Left renal pelvis (tissue), 4 donors: ENCODE measurements at regions not wholly inside any gene's neighbourhood (a gene's known extent, or its start where the extent isn't known, plus 50 kb on each side); places are given as distances from the start of the nearest gene placed in this dataset.
"Not testable (repeated sequence)": the region's sequence is repeated elsewhere in the genome, so short reads cannot be mapped to it uniquely, and the experiment has no call there.

Source experiments
- DNase-seq, 4 donors: peaks; one replicate each; pipeline ENCODE4 v3.0.0-alpha.2; 2013; ENCODE audit warnings: low read depth in 4 of 4, low spot score in 3 of 4

DNA sequence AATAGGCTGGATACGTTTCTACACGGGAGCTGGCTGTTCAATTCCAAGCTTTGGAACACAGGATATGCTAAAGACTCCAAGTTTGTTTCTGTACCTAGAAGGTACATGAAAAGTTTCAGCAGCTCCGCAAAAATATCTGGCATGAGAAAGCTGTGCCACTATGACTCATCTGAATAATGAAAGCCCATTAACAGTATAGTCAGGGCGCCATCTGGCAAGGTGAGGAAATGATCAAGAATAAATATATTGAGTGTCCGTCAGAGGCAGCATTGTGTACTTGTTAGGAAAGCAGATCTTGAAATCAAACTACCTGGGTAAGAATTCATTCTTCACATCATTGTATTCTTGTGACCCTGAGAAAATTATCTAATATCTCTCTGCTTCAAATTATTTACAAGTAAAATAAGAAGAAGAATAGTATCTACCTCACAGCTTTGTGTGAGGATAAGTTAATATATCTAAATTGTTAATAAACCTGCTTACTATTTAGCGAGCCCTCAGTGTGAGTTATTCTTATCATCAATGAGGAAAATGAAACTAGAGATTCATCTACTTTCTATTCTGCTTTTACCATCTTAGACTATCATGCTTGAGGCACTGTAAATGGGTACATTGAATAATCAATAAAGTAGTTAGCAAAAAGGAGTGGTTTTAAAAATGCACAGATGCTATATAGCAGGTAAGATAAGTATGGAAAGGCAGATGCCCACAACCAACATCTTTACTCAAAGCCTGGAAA, 53.5 kb downstream of the FSCB start:
- DNase-seq: no peak

DNA sequence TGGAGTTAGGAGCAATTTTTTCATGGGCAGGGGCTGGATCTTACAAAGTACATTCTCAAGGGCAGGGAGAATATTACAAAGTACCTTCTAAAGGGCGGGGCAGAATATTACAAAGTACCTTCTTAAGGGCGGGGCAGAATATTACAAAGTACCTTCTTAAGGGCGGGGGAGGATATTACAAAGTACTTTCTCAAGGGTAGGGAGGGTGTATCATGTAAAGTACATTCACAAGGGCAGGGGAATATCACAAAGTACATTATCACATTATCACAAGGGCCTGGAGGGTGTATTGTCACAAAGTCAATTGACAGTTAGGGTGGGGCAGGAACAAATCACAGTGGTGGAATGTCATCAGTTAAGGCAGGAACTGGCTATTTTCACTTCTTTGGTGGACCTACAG, 56.9 kb downstream of the FSCB start:
- not testable (repeated sequence) for DNase-seq

DNA sequence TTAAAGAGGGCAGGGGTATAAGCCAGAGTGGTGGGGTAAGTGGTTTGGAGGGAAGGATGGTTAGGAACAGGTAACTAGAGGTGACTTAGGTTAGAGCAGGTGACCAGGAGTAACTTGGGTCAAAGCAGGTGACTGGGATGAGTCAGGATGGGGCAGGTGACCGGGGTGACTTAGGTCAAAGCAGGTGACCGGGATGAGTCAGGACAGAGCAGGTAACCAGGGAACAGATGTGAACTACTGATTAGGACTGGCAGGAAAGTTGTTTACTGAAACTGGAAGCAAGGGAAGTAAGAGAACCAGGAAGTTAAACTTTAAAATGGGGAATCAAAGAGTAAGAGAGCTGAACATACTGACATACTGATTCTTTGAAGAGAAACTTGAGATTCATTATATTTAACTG, 57.4 kb downstream of the FSCB start:
- DNase-seq: no peak

DNA sequence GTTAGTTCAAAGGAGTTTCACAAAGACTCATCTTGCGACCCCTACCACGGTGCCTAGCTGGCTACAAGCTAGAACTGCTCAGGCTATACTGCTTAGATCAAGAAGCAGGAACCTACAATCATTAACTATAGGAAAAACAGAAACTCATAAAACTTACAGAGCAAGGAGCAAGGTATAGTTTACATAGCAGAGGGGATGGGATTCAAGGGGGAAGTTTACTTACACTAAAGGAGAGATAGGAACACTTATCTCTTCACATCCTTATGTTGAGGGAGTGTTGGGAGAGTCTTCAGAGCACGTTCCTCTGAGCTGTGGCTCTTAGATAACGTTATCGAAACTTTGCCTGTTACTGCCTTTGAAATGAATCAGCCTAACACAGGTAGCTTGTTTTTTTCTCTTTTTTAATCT, 58.1 kb downstream of the FSCB start:
- DNase-seq: no peak

DNA sequence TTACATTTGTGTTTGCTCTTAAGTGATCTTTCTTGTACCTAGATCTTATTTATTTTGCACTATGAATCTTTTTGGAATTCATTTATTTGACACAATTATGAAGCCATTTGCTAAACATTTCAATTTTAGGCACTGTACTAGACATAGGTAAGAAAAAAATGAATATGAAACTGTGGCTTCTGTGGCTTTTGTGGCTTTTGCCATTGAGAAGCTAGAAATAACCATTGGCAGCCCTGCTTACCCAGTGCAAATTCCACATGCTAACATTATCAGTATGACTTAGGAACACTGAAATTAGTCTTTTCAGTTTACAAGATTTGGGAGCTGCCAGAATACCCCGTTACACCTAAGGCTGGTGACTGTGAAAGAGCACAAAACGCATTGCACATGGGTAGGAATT, 60.1 kb downstream of the FSCB start:
- DNase-seq: no peak

DNA sequence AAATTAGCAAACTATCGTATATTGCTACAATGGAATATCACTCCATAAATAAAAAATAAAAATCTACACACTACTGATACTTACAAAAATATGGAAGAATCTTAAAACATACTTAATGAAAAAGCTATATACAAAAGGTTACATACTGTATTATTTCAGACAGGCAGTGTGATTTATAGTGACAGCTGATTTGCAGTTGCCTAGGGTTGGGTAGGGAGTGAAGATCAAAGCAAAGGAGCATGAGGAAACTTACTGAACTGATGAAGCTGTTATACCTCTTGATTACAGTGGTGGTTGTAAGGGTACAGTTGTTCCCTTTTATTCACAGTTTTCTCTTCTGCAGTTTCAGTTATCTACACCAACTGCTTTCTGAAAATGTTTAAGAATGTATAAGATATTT, 62.6 kb downstream of the FSCB start:
- no peak for DNase-seq

DNA sequence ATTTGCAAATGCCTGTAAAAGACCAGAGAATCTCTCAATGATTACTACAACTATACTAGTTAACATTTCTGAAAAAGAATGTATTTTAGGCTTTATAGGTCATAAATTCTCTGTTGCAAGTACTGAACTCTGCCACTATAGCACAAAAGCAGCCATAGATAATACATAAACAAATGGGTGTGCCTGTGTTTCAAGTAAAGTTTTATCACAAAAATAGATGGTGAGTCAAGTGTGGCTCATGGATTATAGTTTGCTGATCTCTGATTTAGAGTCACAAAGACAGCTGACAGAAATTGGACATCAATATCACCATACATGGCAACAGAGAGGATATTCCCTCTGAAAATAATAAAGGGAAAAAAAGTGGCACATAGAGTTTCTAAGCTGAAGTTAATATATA, 68.1 kb downstream of the FSCB start:
- no peak for DNase-seq

DNA sequence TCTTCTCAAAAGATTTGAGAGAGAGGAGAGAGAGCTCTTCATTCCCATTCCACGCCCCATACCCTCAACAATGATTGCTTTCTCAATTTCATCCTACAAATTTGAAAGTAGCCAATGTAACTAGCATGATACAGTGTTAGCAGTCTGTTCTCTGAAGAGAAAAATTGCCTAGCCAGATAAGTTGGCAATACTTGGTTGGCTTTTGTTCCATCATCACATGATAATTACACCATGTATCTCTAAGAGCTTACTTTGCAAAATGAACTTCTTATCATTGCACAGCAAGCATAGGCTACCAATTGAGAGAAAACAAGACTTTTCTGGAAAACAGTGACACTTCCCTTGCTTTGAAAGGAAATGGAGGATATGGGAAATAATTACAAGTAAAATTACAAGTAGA, 68.9 kb downstream of the FSCB start:
- no peak for DNase-seq

DNA sequence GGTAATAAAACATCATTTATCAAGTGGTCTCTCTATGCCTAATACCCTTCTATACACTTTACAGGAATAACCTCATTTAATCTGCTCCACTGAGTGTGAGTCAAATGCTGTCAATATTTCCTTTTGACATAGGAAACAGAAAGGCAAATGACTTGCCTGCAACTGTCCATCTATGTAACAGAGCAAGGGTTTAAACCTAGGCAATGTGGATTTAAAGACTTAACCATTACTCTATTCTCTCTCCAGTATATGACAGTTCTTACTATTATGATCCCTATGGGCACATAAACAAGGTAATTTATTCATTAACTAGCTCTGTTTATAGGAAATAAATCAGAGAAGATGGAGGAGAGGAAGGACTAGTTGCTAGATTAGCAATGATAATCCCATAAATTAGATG, 70.6 kb downstream of the FSCB start:
- DNase-seq: no peak

DNA sequence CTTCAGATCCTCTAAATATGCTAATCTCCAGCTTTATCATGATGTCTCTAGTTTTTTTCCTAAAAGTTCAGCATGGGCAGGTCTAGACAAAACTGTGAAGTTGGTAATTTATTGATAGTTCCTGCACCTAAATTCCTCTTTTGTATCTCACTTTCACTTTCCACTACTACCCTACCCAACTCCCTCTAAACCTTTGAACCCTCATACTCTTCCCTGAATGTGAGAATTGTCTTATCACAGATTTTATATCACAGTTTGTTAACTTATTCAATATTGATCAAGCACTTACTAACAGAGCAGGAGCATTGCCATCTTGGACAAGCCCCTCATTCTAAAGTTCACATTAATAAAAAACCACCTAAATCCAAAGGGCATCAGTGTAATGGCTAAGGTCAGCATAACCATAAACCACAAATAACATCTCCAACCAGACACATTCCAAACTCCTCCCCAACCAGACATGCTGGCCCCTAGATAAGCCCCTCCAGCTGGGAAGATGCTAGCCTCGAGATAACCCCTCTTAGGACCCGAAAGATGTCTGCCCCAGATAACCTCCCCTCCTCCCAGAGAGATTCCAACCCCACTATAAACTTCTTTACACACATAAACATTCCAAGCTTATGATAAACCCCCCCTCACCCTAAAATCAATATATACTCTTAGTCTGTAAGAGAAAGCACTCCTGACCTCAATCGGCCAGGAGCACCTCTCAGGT, 78.7 kb downstream of the FSCB start:
- DNase-seq: no peak

DNA sequence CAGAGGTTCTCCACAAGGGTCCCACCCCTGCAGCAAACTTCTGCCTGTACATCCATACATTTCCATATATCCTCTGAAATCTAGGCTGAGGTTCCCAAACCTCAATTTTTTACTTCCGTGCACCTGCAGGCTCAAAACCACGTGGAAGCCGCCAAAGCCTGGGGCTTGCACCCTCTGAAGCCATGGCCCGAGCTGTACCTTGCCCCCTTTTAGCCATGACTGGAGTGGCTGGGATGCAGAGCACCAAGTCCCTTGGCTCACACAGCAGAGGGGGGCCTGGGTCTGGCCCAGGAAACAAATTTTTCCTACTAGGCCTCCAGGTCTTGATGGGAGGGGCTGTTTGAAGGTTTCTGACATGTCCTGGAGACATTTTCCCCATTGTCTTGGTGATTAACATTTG, 84.4 kb downstream of the FSCB start:
- DNase-seq: no peak

DNA sequence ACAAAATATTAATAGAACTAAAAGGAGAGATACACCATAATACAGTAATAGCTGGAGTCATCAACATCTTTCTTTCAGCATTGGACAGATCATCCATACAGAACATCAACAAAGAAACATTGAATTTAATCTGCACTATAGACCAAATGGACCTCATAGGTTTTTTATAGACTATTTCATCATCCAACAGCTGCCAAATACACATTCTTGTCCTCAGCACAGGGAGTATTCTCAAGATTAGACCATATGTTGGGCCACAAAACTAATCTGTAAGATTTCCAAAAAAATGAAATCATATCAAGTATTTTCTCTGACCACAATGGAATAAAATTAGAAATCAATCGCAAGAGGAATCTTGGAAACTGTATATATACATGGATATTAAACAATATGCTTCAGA, 86.9 kb downstream of the FSCB start:
- DNase-seq: no peak

DNA sequence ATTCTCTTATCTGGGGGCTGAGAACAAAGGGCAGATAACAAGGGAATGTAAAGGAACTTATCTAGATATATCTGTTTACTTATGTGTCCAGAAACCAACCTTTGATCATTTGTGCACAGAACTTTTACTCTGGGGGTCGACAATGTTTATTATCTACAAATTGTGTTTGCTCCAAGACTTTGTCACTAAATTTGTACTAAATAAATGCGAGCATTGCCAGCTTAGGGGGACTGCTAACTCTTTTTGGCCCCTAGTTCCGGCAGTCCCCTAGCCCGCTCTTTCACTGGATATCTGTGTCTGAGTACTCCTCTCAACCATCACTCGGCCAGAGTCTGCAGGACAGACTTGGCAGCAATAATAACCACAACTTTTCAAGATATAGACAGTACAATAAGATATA, 88.2 kb downstream of the FSCB start:
- DNase-seq: no peak

DNA sequence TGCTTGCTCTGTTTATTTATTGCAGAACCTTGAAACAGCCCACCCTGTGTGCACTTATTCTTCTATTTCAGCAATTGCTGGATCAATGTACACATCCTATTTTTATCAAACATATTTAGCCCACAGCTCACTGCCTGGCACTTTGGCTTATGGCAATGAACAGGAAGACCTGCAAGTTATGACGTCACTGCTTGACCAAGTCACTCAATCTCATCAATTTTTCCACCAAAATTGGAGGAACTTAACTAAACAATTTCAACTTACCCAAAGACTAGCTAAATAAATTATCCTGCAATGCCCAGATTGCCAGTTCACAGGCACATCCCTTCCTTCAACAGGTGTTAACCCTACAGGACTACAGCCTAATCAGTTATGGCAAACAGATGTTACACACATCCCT, 89.3 kb downstream of the FSCB start:
- DNase-seq: no peak

DNA sequence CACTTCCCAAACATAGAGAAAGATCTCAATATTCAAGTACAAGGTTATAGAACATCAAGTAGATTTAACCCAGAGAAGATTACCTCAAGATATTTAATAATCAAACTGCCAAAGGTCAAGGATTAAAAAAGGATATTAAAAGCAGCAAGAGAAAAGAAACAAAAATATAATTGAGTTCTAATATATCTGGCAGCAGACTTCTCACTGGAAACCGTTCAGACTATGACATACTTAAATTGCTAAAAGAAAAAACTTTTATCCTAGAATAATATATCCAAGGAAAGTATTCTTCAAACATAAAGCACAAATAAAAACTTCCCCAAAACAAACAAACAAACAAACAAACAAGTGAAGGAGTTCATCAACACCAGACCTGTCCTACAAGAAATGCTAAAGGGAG, 92.4 kb downstream of the FSCB start:
- DNase-seq: no peak

DNA sequence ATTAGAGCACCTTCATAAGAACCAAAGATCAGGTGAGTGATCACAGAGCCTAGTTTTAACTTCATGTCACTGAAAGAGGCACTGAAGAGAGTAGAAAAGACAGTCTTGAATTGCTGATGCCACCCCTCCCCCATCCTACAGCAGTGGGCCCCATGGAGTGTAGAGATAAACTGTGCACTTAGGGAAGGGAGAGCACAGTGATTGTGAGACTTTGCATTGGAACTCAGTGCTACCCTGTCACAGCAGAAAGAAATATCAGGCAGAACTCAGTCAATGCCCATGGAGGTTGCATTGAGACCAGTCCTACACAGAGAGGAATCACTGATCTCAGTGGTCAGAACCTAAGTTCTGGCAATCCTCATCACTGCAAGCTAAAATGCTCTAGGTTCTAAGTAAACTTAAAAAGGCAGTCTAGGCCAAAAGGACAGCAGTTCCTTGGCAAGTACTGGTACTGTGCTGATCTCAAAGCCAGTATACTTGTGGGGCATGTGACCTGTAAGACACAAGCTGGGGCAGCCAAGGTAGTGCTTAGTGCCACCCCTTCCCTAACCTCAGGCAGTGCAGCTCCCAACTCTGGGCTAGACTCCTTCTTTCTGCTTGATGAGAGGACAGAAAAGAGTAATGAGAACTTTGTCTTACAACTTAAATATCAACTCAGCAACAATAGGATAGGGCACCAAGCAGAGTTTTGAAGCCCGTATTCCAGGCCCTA, 94.1 kb downstream of the FSCB start:
- no peak for DNase-seq

DNA sequence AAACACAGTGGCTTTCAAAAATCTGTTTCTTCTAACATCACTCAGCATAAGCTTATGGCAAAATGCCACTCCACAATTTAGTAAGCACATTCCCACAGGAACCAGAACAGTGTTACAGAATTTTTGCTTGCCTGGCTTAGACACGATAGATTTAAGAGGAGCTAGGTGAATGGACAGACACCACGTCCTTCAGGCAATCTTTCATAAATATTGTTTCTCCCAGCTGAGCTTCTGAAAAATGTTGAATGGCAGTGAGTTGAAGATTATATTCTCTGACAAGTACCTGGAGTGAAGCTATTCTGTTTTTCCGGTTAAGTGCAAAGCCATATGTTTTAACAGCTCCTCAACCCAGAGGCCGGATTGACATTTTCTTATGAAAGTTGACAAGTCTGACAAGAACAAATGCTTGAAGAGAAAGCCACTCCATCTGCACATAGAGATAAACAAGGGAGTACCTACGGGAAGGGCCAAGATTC, 102.0 kb downstream of the FSCB start:
- no peak for DNase-seq

DNA sequence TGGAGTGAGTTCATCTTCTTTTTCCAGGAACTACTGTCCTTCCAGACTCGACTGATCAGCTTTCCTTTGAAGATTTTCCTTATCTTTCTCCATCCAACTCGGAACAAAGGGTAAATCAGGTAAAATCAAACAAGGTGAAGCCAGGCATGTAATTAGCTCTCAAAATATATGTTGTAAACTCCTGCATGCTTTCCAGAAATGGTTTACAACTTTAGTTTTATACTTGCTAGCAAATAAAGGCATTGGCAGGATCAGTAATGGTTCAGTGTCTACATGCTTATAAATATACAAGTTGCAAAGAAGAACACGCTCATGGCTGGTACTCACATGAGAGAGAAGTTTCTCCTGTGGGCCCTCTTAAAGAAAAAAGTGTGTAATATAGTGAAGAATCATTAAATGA, 102.5 kb downstream of the FSCB start:
- no peak for DNase-seq

DNA sequence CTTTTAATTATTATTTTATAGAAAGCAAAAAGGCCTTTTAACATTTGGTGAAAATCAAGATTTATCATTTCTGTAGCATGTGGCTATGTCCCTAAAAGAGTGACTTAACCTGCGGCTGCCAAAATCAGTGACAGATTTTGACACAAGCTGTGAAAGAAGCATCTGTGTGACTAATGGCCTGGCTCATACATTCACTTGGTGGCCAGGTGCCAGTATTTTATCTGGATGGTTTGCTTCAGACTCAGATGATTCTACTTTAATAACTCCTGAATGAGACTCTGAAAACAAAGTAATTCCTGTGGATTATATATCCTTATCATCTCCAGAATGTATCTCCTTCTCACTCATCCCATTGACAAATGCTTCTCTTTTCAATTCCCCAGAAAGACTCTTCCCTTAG, 103.0 kb downstream of the FSCB start:
- no peak for DNase-seq

DNA sequence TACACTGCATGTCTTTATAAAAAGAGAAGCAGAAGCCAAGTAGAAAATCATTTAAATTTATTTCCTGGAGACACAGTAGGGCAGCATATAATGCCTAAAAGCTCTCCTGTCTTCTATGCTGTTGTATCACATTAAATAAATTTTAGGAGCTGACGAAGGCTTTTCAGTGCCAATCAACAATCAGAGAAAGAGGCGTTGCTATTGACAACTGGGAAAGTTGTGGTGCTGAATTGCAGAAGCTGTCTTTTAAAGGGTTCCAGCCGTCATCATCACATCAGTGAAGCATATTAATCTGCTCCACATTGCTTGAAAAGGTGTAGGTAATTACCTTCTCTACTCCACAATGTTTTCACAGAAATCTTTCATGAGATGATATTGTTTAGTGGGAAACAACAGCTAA, 103.9 kb downstream of the FSCB start:
- DNase-seq: no peak

DNA sequence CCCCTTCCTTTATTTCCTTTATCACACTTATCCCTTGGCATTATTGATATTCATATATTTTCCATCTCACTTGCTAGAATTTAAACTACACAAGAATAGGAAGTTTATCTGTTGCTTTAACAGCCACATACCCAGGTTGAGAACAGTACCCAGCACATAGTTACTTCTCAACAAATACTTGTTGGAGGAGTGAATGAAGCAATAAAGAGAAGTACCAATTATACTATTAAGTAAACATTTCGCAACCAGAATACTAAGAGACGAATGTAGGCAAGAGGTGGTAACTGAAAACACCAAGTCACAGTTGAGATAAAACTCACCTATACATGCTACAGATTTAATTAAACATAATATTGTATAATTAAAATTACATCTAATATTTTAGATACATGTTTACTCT, 110.9 kb downstream of the FSCB start:
- no peak for DNase-seq

DNA sequence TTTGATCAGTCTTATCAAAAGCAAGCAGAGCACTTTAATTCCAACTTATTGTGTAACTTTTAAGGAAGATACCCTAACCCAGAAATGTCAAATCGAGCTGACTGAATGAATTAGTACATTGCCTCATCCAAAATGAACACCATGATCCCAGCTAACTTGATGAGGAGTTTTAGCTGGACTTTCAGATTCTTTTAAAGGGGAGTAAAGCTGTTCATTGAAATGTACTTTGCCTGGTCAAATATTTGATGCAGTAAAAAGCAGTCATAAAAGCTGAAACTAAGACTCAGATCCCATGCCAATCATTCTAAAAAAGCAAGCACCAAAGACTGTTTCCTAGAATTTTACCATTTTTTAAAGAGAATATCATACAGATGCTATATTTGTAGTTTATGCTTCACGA, 114.1 kb downstream of the FSCB start:
- no peak for DNase-seq
